AG10803 (cell line): ENCODE measurements at regions not wholly inside any gene's neighbourhood (a gene's known extent, or its start where the extent isn't known, plus 50 kb on each side); places are given as distances from the start of the nearest gene placed in this dataset.

ENCODE experiments used
- DNase-seq: peaks from one replicate; pipeline ENCODE4 v3.0.0; 2010; ENCODE audit warnings: low read depth
- H3K4me3 ChIP-seq: 2 replicates; pipeline ENCODE4 v1.5.1; 2011; ENCODE audit warnings: mild to moderate bottlenecking, low read length, control low read depth
- TF ChIP-seq, protein P1 (sequence below): conservative IDR thresholded peaks from 2 replicates; pipeline ENCODE4 v1.5.1; 2011; ENCODE audit warnings: mild to moderate bottlenecking, low read length, control low read depth, inconsistent platforms

DNA sequence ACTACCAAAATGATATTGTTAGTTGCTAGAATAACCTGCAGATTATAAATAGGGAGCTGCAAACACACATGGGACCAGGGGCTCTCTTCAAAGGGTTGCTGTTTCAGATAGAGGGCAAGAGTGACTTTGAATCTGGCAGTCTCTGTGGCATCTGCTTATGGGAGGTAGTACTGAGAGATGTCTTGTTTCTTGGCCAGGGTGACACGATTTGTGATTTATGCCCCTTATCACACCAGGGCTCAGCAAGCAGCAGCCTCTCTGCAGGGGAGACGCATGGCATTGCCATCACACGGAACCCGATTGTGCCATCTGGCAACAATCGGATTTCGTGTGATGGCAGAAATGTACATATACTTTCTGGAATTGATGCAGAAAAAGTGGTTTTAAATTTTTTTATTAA is 615.6 kb downstream of the ZNF608 start:
- TF ChIP-seq, protein P1, sequence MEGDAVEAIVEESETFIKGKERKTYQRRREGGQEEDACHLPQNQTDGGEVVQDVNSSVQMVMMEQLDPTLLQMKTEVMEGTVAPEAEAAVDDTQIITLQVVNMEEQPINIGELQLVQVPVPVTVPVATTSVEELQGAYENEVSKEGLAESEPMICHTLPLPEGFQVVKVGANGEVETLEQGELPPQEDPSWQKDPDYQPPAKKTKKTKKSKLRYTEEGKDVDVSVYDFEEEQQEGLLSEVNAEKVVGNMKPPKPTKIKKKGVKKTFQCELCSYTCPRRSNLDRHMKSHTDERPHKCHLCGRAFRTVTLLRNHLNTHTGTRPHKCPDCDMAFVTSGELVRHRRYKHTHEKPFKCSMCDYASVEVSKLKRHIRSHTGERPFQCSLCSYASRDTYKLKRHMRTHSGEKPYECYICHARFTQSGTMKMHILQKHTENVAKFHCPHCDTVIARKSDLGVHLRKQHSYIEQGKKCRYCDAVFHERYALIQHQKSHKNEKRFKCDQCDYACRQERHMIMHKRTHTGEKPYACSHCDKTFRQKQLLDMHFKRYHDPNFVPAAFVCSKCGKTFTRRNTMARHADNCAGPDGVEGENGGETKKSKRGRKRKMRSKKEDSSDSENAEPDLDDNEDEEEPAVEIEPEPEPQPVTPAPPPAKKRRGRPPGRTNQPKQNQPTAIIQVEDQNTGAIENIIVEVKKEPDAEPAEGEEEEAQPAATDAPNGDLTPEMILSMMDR: no peak
- H3K4me3 ChIP-seq: no peak overlapping the region
- DNase-seq: no peak

DNA sequence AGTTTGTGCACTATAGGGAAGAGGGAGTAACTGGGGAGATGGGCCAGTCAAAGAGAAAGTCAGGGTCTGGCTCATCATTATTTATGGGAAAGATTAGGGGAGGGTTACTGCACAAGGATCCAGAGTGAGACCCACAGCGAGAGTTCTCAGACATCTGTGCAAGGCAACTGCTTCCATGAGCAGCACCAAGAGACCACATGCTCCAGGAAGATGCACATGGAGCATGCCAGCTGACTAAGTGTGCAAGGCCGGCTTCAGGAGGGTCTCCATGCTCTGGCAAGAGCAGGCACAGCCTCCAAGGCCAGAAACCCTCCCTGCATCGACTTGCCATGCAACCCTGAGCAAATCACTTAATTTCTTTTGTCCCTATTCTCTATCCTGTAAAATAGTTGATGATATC is 616.9 kb downstream of the CSNK1G3 start:
- H3K4me3 ChIP-seq: no peak overlapping the region
- TF ChIP-seq, protein P1: no peak
- DNase-seq: no peak

DNA sequence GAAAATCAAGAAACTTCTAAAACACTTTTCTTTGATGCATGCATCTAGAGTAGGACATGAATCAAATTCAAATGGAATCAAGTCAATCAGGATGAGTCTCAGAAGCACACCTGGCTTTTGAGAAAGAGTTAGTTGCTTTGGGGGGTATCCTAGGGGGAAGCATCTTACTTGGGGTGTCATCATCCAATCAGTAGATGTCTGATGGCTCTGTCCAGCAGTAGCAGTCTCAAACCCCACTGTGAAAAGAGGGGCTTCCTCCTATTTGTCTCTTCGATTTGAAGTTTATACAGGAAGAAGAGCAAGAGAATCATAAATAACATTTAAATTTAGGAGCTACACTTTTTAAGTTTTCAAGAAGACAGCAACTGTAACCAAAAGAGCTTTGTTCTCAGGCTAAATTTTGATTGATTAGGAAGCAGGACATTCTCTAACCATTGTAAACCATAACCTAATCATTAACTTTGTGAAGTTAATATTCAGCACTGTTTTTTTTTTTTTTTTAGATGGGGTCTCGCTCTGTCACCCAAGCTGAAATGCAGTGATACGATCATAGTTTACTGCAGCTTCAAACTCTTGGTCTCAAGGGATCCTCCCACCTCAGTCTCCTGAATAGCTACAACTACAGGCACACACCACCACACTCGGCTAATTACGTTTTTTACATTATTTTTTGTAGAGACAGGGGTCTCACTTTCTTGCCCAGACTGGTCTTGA is 614.7 kb downstream of the CSNK1G3 start:
- TF ChIP-seq, protein P1: no peak
- DNase-seq: no peak
- H3K4me3 ChIP-seq: no peak overlapping the region

DNA sequence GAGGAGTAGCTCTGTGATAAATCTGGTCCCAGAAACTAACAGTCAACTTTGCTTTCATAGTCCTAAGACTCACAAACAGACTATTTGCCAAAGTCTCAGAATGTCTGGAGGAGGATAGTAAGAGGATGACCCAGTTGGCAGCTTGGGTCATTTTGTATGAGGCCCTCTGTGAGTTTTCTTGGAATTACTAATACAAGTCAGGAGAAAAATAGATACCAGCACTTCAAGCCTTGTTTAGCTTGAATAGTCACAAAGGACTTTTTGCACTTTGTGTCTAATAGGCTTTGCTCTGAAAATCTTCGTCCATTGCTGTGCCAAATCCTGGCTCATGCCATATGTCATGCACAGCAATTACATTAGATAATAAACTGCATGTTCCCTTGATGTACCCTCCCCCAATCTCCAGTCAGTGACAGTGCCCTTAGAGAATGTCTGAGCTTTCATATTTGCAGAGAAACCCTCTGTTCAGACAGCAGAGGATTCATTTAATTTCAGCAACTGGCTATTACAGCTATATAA is 612.8 kb downstream of the CSNK1G3 start:
- TF ChIP-seq, protein P1: no peak
- DNase-seq: no peak
- no peak overlapping the region for H3K4me3 ChIP-seq

DNA sequence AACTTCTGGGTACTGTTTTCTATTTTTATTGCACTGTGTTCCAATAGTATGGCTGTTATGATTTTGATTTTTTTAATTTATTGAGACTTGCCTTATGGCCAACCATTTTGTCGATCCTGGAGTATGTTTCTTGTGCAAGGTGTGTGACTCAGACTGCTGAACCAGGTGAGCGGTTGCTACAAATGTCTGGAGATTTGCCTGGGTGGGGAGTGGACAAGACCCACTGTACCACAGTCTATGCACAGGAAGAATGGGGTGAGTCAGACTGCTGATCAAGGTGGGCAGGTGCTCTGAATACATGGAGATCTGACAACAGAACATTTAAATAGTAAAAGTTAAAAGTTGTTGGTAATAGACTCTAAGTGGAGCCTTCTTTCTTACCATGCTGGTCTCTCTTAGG is 609.2 kb downstream of the CSNK1G3 start:
- no peak for DNase-seq
- H3K4me3 ChIP-seq: no peak overlapping the region
- TF ChIP-seq, protein P1: no peak

DNA sequence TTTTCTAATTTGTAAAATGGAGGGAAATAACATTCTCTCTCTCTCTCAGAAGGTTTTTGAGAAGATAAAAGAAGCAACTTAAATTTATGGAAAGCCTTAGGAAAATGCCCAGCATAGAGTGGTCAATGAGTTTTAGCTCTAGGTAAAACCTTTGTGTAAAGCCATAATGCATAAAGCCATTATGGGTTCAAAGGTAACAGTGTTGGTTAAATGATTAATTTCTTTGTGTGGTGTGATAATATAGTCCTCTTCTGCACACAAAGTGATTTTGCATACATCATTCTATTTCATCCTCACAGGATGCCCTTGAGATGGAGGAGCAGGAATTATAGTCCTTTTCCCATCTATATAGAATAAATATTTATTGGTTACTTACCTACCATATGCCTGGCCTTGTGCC is 602.9 kb downstream of the CSNK1G3 start:
- TF ChIP-seq, protein P1: no peak
- no peak for DNase-seq
- no peak overlapping the region for H3K4me3 ChIP-seq

DNA sequence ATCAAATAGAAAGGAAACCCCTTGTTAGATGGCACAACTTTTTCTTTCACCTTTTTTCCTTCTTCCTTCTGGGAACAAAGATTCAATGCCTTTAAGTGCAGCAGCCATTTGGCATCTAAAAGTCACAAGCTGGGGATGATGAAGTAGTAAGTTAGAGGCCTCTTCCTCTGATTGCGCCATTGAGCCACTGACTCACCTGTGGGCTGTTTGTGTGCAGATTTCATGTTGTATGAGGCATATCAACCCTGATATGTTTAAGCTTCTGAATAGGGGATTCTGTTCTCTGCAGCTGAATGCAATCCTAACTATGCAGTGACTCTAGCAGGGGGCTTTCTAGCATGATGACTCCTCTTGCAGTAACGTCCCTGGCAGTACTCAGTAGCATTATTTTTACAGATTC is 599.9 kb downstream of the CSNK1G3 start:
- TF ChIP-seq, protein P1: no peak

More for the DNA sequence above, 599.9 kb downstream of the CSNK1G3 start:
- DNase-seq: no peak
- H3K4me3 ChIP-seq: no peak overlapping the region
